Effector memory CD8-positive, alpha-beta T cell (primary cell): ENCODE measurements at regions not wholly inside any gene's neighbourhood (a gene's known extent, or its start where the extent isn't known, plus 50 kb on each side); places are given as distances from the start of the nearest gene placed in this dataset.
"Not testable (repeated sequence)": the region's sequence is repeated elsewhere in the genome, so short reads cannot be mapped to it uniquely, and the experiment has no call there.

Experiments used
- ATAC-seq: fragments of 150-1000 bp; cut with Tn5 transposase; replicated peaks from 2 replicates; pipeline ENCODE4 v1.10.0; 2021; ENCODE audit warnings: mild to moderate bottlenecking, moderate library complexity
- DNase-seq, 3 experiments: peaks; one replicate each; pipeline ENCODE4 v3.0.0; 2021
- H3K27ac Mint-ChIP-seq, 2 donors: one replicate each; pipeline ENCODE4 v1.8.0; 2022; ENCODE audit warnings: mild to moderate bottlenecking in 2 of 2, mixed read lengths in 2 of 2, moderate library complexity in 2 of 2
- H3K27me3 Mint-ChIP-seq, 2 donors: one replicate each; pipeline ENCODE4 v1.8.0; 2022; ENCODE audit warnings: mixed read lengths in 2 of 2
- H3K36me3 Mint-ChIP-seq: one replicate; pipeline ENCODE4 v1.8.0; 2022; ENCODE audit warnings: mild to moderate bottlenecking, moderate library complexity, mixed read lengths; ENCODE audit not compliant: insufficient read depth
- H3K4me1 Mint-ChIP-seq, 2 donors: one replicate each; pipeline ENCODE4 v1.8.0; 2022; ENCODE audit warnings: low read depth in 2 of 2, mixed read lengths in 2 of 2
- H3K4me3 Mint-ChIP-seq, 2 donors: one replicate each; pipeline ENCODE4 v1.8.0; 2022; ENCODE audit warnings: mild to moderate bottlenecking in 2 of 2, mixed read lengths in 2 of 2, moderate library complexity in 2 of 2
- H3K9me3 Mint-ChIP-seq, 2 donors: one replicate each; pipeline ENCODE4 v1.8.0; 2022; ENCODE audit warnings: mixed read lengths in 2 of 2

DNA sequence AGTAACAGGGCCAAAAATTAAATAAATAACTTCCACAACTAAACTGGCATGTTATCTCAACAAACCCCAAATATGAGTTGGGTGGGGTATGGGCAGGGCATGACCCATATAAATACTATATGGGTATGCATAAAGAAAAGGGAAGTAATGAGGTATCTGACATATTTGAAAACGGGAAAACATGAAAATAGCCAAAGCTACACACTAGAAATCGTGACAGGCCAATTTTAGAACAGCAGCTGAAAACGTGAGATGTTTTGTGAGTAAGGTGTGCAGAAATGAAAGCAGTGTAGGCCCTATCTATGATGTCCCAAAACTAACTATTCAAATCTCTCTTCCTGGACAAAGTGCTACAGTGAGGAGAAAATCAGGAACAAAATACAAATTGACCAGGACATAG, 537.9 kb upstream of the NR5A2 start:
- H3K27ac Mint-ChIP-seq: no peak overlapping the region
- no peak for DNase-seq
- peaks cover 0 to under 1% of the 10 kb centered on the region in 2 donors for H3K27me3 Mint-ChIP-seq
- H3K4me3 Mint-ChIP-seq: no peak overlapping the region
- H3K36me3 Mint-ChIP-seq: no peaks in the 10 kb centered on the region
- no peak for ATAC-seq
- H3K4me1 Mint-ChIP-seq: no peaks in the 10 kb centered on the region
- H3K9me3 Mint-ChIP-seq: peaks cover 0 to 6% of the 10 kb centered on the region in 2 donors

DNA sequence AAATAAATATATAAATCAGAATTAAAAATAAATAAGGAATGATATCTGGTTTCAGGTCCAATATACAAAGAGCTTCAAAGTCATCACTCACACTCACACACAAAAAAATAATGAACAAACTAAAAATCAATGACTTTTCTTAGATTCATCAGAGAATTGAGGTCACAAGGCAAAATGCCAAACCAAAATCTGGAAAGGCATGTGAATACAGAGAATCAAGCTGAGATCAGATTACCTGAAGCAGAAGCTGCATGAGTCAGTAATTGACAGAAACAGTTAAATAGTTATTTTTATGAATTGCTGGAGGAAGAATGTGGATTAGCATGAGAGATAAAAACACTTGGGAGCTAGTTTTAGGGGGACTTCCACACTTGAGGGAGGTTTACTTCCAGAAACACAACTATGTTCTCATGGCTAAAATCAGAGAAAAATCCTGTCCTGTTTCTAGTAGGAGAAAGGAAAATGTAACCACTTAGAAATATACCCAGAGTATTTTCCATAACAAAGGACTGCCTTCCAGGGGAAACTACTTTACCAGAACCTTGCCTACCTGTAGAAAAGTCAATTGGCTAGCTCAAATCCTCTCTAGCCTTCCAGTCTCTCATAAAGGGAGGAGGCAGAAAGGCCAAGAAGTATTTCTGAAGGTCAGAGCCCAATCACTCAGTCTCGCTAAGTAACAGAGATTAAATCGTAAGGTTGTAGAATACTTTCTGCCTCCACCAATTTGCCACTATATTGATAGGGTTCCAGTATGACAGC, 536.6 kb upstream of the NR5A2 start:
- ATAC-seq (no peak), DNase-seq (no peak)
- Mint-ChIP-seq H3K36me3 (no peaks in the 10 kb centered on the region), H3K9me3 (peaks cover 4 to 13% of the 10 kb centered on the region in 2 donors), H3K4me3 (no peak overlapping the region), H3K4me1 (no peaks in the 10 kb centered on the region), H3K27ac (no peak overlapping the region), H3K27me3 (no peaks in the 10 kb centered on the region)

DNA sequence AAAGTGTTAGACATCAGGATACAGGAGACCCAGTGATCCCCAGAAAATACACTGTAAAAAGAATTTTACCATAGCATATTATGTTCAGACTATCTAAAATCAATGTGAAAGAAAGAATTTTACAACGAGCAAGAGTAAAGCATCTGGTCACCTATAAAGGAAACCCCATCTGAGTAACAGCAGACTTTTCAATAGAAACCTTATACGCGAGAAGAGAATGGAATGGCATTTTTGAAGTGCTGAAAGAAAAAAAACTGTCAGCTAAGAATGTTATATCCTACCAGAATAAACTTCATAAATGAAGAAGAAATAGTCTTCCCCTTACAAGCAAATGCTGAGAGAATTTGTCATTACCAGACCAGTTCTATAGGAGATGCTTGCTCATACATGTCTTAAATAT, 532.1 kb upstream of the NR5A2 start:
- no peak overlapping the region for H3K4me3 Mint-ChIP-seq
- H3K27ac Mint-ChIP-seq: no peak overlapping the region
- no peaks in the 10 kb centered on the region for H3K4me1 Mint-ChIP-seq
- H3K36me3 Mint-ChIP-seq: no peaks in the 10 kb centered on the region
- DNase-seq (no peak), ATAC-seq (no peak)
- H3K27me3 Mint-ChIP-seq: peaks cover 9 to 11% of the 10 kb centered on the region in 2 donors
- peaks cover 4 to 14% of the 10 kb centered on the region in 2 donors for H3K9me3 Mint-ChIP-seq

DNA sequence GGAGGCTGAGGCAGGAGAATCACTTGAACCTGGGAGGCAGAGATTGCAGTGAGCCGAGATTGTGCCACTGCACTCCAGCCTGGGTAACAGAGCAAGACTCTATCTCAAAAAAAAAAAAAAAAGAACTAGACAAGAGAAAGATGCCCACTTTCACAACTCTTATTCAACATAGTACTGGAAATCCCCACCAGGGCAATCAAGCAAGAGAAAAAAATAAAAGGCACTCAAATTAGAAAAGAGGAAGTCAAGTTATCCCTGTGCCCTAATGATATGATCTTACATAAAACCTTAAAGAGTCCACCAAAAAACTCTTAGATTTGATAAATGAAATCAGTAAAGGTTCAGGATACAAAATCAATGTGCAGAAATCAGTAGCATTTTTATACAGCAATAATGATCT, 528.7 kb upstream of the NR5A2 start:
- peaks cover 9 to 14% of the 10 kb centered on the region in 2 donors for H3K27me3 Mint-ChIP-seq
- not testable (repeated sequence) for DNase-seq, H3K9me3 Mint-ChIP-seq, H3K4me1 Mint-ChIP-seq, ATAC-seq, H3K4me3 Mint-ChIP-seq, H3K27ac Mint-ChIP-seq, H3K36me3 Mint-ChIP-seq

DNA sequence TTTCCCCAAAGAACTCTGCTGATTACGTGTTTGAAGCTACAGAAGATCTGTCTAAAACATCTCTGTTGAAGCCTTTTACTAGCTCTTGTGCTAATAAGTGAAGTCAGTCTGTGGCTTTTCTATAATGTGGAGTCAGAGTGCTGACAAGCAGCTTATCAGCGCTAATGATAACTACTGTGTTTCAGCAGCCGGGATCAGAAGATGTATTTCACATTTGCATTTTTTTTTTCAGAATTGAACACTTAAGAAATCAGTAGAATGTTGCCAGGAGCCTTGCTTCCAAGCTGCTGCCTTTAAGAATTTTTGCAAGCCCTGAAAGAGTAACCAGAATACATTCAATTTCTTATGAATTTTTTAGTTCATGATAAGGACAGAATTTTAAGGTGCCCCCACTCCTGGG, 519.4 kb upstream of the NR5A2 start:
- Mint-ChIP-seq H3K27me3 (peaks cover 0 to 19% of the 10 kb centered on the region in 2 donors), H3K4me3 (no peak overlapping the region), H3K9me3 (no peaks in the 10 kb centered on the region), H3K4me1 (no peaks in the 10 kb centered on the region), H3K27ac (no peak overlapping the region), H3K36me3 (no peaks in the 10 kb centered on the region)
- ATAC-seq: no peak
- DNase-seq: no peak

DNA sequence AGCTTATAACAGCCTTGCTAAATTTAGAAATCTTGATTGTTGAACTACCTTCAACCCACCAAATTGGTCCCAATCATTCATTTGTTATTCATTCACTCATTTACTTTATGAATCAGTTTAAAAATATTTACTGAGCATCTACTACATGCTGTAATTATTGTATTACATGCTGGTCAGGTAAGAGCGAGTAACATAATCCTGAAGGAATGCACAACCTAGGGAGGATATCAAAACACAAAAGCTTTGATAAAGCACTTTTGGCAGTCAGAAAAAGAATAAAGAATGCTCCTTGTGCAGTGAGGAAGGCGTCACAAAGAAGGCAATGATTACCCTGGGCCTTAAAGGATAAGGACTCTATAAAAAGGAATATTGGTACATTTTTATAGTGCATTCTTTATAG, 518.9 kb upstream of the NR5A2 start:
- Mint-ChIP-seq H3K27me3 (peaks cover 0 to 19% of the 10 kb centered on the region in 2 donors), H3K9me3 (no peaks in the 10 kb centered on the region), H3K4me1 (no peaks in the 10 kb centered on the region), H3K36me3 (no peaks in the 10 kb centered on the region), H3K27ac (no peak overlapping the region), H3K4me3 (no peak overlapping the region)
- no peak for ATAC-seq
- no peak for DNase-seq

DNA sequence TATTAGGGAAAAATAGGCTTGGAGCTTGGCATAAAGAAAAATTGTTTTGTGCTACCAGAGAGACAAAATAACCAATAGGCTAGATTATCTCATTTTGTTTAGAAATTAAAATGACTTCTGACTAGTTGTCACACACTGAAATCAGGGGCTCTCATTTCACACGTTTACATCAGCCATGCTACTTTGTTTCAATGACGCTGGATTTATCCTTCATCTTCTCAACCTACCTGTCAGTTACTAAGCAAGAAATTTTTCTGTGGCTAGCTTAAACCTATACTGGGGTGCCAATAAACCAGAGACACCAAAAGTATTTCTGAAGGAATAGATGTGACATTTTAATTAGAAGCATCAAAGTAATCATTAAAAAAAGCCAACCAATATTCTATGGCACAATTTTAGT, 518.1 kb upstream of the NR5A2 start:
- DNase-seq (no peak), ATAC-seq (no peak)
- H3K27ac Mint-ChIP-seq: no peak overlapping the region
- no peaks in the 10 kb centered on the region for H3K4me1 Mint-ChIP-seq
- peaks cover 0 to 19% of the 10 kb centered on the region in 2 donors for H3K27me3 Mint-ChIP-seq
- no peaks in the 10 kb centered on the region for H3K36me3 Mint-ChIP-seq
- no peak overlapping the region for H3K4me3 Mint-ChIP-seq
- no peaks in the 10 kb centered on the region for H3K9me3 Mint-ChIP-seq

DNA sequence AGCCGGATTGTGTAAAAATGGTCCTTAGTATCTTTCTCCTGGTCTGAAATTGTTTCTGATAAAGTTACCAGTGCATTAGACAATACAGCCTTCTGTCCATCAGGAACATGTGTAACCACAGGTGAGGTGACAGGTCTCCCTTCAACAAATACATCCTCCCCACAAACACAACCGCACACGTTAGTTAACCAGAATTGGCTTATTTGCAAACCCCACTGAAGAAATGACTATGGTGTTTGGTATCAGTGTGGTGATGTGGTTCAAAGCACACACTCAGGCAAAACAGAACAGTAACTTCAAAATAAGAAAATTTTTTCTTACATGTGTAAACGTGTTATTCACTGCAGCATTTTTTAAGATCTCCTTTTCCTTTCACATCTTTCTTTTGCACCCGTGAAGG, 517.2 kb upstream of the NR5A2 start:
- H3K4me3 Mint-ChIP-seq: no peak overlapping the region
- H3K36me3 Mint-ChIP-seq: no peaks in the 10 kb centered on the region
- H3K27ac Mint-ChIP-seq: no peak overlapping the region
- H3K27me3 Mint-ChIP-seq: peaks cover 0 to 19% of the 10 kb centered on the region in 2 donors
- no peaks in the 10 kb centered on the region for H3K9me3 Mint-ChIP-seq
- DNase-seq (no peak), ATAC-seq (no peak)
- no peaks in the 10 kb centered on the region for H3K4me1 Mint-ChIP-seq

DNA sequence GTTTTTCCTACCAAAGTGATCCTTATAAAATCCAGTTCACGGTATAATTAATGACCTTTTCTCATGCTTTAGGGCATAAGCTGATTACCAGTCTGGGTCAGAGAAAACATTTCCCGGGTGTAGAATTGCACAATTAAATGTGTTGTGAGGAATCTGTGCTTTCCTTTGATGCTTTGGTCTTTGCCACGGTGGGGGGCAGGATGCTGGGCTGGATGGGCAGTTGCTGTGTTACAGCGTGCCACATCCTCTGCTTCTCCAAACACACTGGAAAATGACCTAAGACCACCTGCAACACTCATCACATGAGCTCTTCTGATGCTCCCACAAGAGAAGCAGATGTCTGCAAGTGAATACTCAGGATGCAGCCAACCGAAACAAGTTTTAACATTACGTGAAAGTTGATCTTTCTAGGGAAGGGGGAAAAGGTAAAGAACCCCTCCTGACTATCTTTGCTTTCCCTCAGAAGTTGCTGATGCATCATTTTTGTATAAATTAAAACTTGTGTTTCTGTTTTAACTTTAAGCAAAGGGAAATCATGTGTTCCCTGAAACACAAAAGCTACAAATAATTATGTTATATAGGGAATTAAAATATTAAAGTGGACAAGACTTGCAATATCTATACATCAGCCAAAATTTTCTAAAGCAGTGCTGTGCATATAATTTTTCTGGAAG, 515.3 kb upstream of the NR5A2 start:
- H3K9me3 Mint-ChIP-seq: no peaks in the 10 kb centered on the region
- H3K4me1 Mint-ChIP-seq: no peaks in the 10 kb centered on the region
- H3K36me3 Mint-ChIP-seq: no peaks in the 10 kb centered on the region
- peaks cover 0 to 19% of the 10 kb centered on the region in 2 donors for H3K27me3 Mint-ChIP-seq
- H3K27ac Mint-ChIP-seq: no peak overlapping the region
- DNase-seq (no peak), ATAC-seq (no peak)
- H3K4me3 Mint-ChIP-seq: no peak overlapping the region

DNA sequence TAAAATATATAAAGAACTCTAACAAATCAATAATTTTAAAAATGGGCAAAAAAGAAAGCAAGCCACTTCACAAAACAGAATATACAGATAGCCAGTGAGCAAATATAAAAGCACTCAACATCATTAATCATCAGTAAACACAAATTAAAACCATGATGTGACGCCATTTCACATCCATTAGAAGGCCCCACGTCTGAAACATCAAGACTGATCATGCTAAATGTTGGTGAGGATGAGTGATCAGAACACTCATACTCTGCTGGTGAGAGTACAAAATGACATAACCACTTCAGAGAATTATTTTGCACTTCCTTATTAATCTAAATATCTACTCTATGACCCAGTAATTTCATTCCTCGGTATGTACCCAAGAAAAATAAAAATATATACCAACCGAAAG, 512.2 kb upstream of the NR5A2 start:
- Mint-ChIP-seq H3K9me3 (no peaks in the 10 kb centered on the region), H3K27me3 (peaks cover 0 to 19% of the 10 kb centered on the region in 2 donors), H3K4me1 (no peaks in the 10 kb centered on the region), H3K36me3 (no peaks in the 10 kb centered on the region), H3K27ac (no peak overlapping the region), H3K4me3 (no peak overlapping the region)
- DNase-seq (no peak), ATAC-seq (no peak)

DNA sequence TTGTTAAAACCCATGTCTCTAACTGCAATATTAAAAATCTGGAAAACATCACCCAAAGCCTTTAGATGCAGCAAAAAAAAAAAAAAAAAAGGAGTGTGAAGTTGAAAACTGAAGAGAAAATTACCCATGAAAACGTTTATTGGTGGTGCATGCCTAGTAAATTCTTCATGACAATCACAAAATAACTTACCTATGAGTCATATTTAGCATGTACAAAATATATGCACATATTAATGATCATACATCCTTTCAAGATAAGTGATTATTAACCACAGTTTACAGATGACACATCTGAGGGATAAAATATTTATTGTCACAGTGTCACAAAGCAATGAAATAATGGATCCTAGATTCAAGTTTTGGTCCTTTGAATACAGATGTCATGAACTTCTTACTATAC, 505.2 kb upstream of the NR5A2 start:
- no peaks in the 10 kb centered on the region for H3K4me1 Mint-ChIP-seq
- no peaks in the 10 kb centered on the region for H3K9me3 Mint-ChIP-seq
- H3K36me3 Mint-ChIP-seq: no peaks in the 10 kb centered on the region
- DNase-seq (no peak), ATAC-seq (no peak)
- no peak overlapping the region for H3K4me3 Mint-ChIP-seq
- H3K27ac Mint-ChIP-seq: no peak overlapping the region
- H3K27me3 Mint-ChIP-seq: peaks cover 0 to 7% of the 10 kb centered on the region in 2 donors

DNA sequence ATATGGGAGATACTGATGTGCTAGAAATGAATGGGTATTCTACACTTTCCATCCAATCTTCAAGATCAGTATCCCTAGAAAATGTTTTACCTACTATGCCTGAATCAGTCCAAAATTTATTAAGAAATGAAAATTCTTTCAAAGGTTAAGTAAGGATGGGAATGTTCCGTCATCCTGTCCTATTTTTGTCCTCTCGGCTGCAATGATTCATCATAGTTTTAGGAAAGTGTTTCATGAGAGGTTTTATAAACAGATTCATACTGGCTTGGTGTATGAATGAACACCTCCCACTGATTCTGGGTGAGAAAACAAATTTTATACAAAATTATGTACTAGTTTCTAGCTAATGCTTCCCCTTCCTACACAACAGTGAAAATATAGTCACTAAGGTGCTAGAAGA, 504.6 kb upstream of the NR5A2 start:
- Mint-ChIP-seq H3K27ac (no peak overlapping the region), H3K36me3 (no peaks in the 10 kb centered on the region), H3K27me3 (peaks cover 0 to 7% of the 10 kb centered on the region in 2 donors), H3K4me3 (no peak overlapping the region), H3K9me3 (no peaks in the 10 kb centered on the region), H3K4me1 (no peaks in the 10 kb centered on the region)
- no peak for ATAC-seq
- DNase-seq: no peak

DNA sequence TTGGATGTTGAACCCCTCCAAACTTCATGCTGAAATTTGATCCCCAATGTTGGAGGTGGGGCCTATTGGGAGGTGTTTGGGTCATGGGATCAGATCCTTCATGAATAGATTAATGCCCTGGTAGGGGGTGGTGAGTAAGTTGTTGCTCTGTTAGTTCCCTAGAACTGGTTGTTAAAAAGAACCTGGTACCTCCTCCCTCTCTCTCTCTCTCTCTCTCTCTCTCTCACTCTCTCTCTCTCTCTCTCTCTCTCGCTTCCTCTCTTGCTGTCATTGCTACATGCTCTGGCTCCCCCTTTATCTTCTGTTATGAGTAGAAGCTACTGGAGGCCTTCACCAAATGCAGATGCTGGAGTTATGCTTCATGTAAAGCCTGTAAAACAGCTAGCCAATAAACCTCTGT, 498.2 kb upstream of the NR5A2 start:
- Mint-ChIP-seq H3K4me3 (no peak overlapping the region), H3K27me3 (peaks cover 7 to 9% of the 10 kb centered on the region in 2 donors), H3K36me3 (no peaks in the 10 kb centered on the region), H3K4me1 (no peaks in the 10 kb centered on the region), H3K9me3 (no peaks in the 10 kb centered on the region), H3K27ac (no peak overlapping the region)
- DNase-seq (no peak), ATAC-seq (no peak)

DNA sequence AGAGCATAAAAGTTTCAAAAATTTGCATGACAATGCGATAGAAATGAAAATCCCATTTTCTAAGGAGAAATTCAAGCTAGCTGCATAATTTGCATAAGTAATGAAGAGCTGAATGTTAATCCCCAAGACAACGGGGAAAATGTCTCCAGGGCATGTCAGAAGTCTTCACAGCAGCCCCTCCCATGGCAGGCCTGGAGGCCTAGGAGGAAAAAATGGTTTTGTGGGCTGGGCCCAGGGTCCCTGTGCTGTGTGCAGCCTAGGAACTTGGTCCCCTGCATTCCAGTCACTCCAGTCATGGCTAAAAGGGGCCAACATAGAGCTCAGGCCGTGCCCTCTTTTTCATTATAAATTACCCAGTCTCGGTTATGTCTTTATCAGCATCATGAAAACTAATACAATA, 494.1 kb upstream of the NR5A2 start:
- H3K27me3 Mint-ChIP-seq: peaks cover 15 to 20% of the 10 kb centered on the region in 2 donors
- not testable (repeated sequence) for ATAC-seq, H3K4me1 Mint-ChIP-seq, H3K4me3 Mint-ChIP-seq, DNase-seq, H3K27ac Mint-ChIP-seq, H3K36me3 Mint-ChIP-seq, H3K9me3 Mint-ChIP-seq
